GM21447 (cell line): ENCODE measurements at regions not wholly inside any gene's neighbourhood (a gene's known extent, or its start where the extent isn't known, plus 50 kb on each side); places are given as distances from the start of the nearest gene placed in this dataset.

ENCODE experiments used
- ATAC-seq: cut with Tn5 transposase; IDR thresholded peaks from one replicate; pipeline ENCODE4 v1.9.1; 2021; ENCODE audit not compliant: unreplicated experiment

- ATAC-seq, result no peak
These were observed 102.8 kb downstream of the FOXL1 start for GRCh38 chr16:86681031-86681756.

DNA sequence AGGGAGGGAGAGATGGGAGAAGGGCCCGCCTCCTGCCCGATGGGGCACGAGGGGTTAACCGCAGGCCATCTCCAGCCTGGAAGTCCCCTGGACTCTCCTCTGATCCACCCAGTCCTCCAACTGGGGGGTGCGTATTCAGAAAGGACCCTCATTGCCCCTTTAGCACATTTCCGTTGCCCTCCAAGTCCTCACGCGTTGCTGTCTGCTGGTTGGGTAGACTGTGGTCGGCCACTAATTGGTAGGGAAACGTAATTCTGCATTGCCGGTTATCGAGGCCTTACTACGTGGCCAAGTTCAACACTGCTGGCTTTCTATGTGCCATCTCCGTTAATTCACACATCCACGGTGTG is 103.4 kb downstream of the FOXL1 start:
- ATAC-seq, result no peak

DNA sequence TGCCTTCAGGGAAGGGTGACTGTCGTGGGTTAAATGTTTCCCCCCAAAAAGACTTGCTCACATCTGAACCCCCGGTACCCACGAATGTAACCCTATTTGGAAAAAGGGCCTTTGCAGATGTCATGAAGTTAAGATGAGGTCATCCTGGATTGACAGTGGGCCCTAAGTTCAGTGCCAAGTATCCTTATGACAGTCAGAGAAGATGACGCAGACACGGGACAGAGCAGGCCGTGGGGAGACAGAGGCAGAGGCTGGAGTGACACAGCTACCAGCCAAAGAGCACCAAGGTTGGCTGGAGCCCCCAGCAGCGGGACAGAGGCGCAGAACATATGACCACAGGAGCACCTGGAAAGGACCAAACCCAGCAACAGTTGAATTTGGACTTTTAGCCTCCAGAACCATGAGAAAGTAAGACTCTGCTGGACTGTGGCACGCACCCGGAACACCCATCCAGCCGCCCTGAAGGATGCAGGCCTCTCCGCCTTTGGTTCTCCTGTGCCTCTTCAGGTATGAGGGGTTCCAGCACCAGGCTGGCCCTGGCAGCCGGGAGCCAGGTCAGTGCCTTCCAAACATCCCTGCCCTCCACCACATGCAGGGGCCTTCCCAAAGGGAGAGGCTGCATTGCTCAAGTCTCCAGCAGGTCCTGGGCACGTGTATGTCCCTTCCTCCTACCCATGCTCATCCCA is 104.0 kb downstream of the FOXL1 start:
- no peak for ATAC-seq

- ATAC-seq, result no peak
These were observed 105.3 kb downstream of the FOXL1 start for GRCh38 chr16:86683441-86684194.

DNA sequence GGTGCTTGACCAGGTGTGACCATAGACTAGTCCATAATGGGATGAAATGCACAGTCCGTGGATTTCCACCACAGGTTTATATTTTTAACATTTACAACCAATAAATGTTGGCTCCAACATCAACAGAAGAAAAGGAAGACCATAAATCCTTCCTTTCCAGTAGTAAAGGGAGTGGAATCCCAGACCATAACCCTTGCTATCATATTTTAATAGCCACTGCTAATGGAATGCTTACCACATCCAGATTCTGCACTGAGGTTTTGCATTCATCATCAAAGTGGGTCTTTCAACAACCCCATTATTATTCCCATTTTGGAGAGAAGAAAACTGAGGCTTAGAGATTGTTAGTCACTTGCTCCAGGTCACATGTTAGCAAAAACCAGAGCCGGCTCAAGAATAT is 106.7 kb downstream of the FOXL1 start:
- ATAC-seq, result no peak

DNA sequence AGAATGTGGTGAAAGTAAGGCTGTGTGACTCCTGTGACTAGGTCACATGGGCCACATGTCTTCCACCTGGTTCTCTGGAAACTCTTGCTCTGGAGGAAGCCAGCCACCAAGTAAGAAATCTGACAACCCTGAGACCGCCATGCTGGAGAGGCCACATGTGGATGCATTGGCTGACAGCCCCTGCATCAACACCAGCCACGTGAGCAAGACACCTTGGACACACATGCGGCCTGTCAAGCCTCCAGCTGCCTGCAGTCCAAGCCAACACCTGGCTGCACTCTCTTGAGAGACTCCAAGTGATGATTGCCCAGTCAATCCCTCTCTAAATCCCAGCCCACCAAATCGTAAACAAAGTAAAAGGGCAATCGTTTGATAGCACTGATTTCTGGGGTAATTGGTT is 112.6 kb downstream of the FOXL1 start:
- no peak for ATAC-seq

GRCh38 chr16:86692426-86692825 is 114.1 kb downstream of the FOXL1 start:
- no peak for ATAC-seq

DNA sequence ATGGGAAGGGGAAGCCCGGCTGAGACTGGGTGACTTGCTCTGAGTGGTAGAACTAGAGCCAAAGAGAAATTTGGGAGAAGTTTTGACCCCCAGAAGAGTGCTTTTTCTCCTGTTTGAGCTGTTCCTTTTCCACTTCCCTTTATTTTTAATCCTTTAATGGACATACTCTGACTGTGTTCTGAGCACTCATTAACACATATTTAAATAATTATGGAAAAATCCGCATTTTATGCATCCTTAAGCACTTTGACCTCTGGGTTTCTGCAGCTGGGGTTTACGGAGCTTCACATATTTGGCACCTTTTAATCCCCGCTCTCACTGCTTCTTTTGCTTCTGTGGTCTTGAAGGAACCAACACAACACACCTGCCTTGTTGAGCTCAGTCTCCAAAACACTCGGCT is 114.7 kb downstream of the FOXL1 start:
- no peak for ATAC-seq

- no peak for ATAC-seq
These were observed 119.4 kb downstream of the FOXL1 start for GRCh38 chr16:86697715-86698114.

DNA sequence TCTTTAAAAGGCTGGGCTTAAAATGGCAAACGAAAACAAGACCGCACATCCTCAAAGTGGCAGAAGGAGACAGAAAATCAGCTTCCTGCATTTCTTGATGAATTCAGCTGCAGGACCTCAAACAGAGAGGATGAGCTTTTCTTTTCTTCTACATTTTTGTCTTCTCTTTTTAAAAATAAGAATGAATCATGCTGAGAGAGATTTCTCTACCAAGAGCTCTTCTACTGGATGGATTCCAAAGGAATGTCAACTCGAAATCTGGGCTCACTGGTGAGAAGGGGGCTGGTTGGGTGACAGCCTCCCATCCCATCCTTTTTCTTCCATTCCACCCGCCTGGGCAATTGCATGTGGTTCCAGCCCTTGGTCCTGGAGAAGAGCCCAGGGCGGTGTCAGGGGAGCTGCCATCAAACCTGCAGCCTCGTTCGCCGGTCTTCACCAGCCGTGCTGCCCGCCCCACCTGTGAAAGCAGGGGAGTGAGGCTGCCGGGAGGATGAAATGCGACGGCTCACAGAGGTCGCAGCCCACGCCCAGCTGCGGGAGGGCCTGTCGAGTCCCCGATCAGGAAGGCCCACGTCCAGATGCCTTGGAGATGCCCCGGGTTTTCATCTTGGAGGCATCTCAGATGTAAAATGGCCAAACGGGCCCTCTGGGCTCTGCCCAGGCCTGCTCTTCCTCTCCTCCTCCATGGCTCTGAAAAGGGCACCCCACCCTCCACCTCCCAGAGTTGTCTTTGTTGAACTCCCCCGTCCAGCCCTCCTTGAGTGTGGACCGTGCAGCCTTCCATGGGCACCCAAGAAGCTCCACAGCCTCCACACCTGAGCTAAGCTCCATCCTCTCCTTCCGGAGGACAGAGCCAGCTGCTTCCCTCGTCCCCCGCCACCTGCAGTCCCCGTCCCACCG is 121.9 kb downstream of the FOXL1 start:
- no peak for ATAC-seq

DNA sequence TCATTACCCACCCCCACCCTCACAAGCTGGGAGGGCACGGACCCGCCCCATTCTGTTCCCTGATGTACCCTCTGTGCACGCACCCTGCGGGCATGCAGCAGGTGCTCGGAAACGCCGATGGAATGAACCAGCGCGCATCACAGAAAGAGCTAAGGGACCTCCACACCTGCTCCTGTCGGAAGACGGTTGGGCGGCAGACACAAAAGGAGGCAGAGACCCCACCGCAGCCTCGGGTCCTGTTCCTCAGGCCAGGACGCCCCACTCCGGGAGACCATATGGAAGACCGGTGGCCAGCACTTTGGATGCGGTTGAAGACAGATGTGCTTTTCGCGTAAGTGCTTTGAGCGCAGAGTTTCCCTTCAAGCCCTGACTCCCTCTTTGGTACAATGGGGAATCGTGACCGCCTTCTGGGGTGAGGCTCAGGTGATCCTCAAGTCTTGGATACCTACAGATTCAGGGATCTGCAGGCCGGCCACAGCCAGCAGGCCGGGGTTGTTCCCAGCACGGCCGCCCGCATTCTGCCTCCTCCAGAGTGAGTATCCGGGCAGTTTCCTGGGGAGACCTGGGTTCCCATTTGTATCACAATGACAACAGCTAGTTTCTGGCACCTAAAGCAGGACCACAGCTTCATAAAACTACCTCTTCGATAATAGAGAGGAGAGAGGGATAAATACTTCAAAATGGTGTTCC is 123.1 kb downstream of the FOXL1 start:
- ATAC-seq, result no peak

- ATAC-seq, result no peak
These were observed 124.7 kb downstream of the FOXL1 start for GRCh38 chr16:86702824-86703588.

DNA sequence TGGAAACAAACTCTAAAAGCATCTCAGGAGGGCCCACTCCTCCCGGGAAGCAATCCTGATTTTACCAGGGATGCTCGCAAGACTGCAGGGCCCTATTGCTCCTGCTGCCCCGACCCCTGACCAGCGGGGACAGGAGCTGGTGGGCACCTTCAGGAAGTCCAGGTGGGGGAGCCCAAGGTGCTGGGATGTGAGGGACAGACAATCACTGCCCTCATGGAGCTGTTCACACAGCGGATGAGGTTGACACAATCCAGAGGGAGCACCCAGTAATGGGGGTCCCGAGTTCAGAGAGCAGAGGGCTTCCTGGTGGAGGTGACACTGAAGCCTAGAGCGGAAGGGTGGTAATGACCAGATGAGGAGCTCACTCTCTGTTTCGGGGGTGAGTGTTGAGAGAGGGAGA is 126.2 kb downstream of the FOXL1 start:
- ATAC-seq, result no peak

- no peak for ATAC-seq
These were observed 128.4 kb downstream of the FOXL1 start for GRCh38 chr16:86706726-86707125.

DNA sequence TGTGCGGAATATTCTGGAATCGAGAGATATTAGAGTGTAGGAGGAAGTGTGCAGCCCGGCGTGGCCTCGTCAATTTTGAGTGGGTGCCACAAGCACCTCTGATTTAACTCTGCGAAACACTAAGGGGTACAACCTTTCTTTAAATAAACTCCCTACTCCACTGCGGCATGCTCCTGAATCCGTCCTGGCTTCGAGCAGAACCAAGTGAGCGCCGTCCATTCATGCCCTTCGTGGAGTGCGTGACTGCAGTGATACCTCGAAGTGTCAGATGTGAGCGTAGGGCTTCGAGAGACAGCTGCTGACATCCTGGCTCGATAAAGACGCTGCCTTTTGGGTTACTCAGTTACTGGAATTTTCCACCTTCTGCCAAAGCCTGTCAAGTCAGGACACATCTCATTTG is 128.8 kb downstream of the FOXL1 start:
- ATAC-seq, result no peak

GRCh38 chr16:86707581-86707980 is 129.2 kb downstream of the FOXL1 start:
- ATAC-seq, result no peak

GRCh38 chr16:86708431-86708830 is 130.1 kb downstream of the FOXL1 start:
- ATAC-seq, result no peak

GRCh38 chr16:86709103-86709502 is 130.8 kb downstream of the FOXL1 start:
- no peak for ATAC-seq

GRCh38 chr16:86709902-86710601 is 131.7 kb downstream of the FOXL1 start:
- no peak for ATAC-seq
